Kidney (tissue), 13 donors: ENCODE measurements at regions not wholly inside any gene's neighbourhood (a gene's known extent, or its start where the extent isn't known, plus 50 kb on each side); places are given as distances from the start of the nearest gene placed in this dataset.

Experiments used
- DNase-seq, 5 donors: peaks; one replicate each; pipeline ENCODE4 v3.0.0-alpha.2; 2013 to 2020
- FAIRE-seq: peaks from 2 replicates; lab custom pipeline; 2012; peaks lifted over from hg19 to GRCh38; lab: Jason Lieb, UNC
- H3K27ac ChIP-seq, 2 donors: one replicate each; pipeline ENCODE4 v1.7.0; 2013; ENCODE audit warnings: low read depth in 2 of 2, low read length in 2 of 2, inconsistent platforms in 1 of 2
- H3K27me3 ChIP-seq: one replicate; pipeline ENCODE4 v1.7.1; 2013; ENCODE audit warnings: low read length, inconsistent platforms; ENCODE audit not compliant: control insufficient read depth, insufficient read depth
- H3K36me3 ChIP-seq, 3 donors: one replicate each; pipeline versions ENCODE4 v1.7.0 to v1.7.1; 2013; ENCODE audit warnings: low read length in 3 of 3, control low read depth in 1 of 3, inconsistent platforms in 1 of 3; ENCODE audit not compliant: insufficient read depth in 3 of 3, control insufficient read depth in 2 of 3
- H3K4me1 ChIP-seq, 3 donors: one replicate each; pipeline versions ENCODE4 v1.7.0 to v1.7.1; 2013; ENCODE audit warnings: low read length in 3 of 3, inconsistent platforms in 1 of 3, low read depth in 1 of 3; ENCODE audit not compliant: control insufficient read depth in 2 of 3, insufficient read depth in 2 of 3
- H3K4me3 ChIP-seq, 3 donors: one replicate each; pipeline versions ENCODE4 v1.7.0 to v1.8.1; 2013; ENCODE audit warnings: low read length in 3 of 3, control low read depth in 1 of 3, inconsistent platforms in 1 of 3
- H3K9ac ChIP-seq, 3 donors: one replicate each; pipeline versions ENCODE4 v1.7.0 to v1.7.1; 2013; ENCODE audit warnings: low read length in 3 of 3, control low read depth in 1 of 3, inconsistent platforms in 1 of 3
- H3K9me3 ChIP-seq, 3 donors: one replicate each; pipeline versions ENCODE4 v1.7.0 to v1.7.1; 2013; ENCODE audit warnings: low read length in 3 of 3, control low read depth in 1 of 3, inconsistent platforms in 1 of 3; ENCODE audit not compliant: control insufficient read depth in 2 of 3, insufficient read depth in 1 of 3
- CTCF ChIP-seq: IDR thresholded peaks from 3 replicates; pipeline ENCODE4 v1.5.1; 2012; ENCODE audit warnings: mild to moderate bottlenecking, moderate library complexity, borderline replicate concordance; ENCODE audit not compliant: insufficient read depth; ENCODE audit errors: extremely low read depth
- intact Hi-C: fragments of 100-400 bp; cut with DNase I; formaldehyde crosslinking; loops from one replicate; pipeline ENCODE4 v1.11.1; 2022
- donor health status: control.
- donor health status: control.
- donor health status: control.
- donor health status: control.
- donor health status: control.
- donor health status: DM: yes; HTN: yes; CAD: no.
- donor health status: Normal renal cell carcinoma (clear cell type).

GRCh38 chrX:17278961-17279360 is 96.0 kb upstream of the NHS start:
- intact Hi-C loops = no loop called here
- TF ChIP-seq CTCF = no peak
- no peak for FAIRE-seq
- DNase-seq = no peak
- no peaks in the 10 kb centered on the region for H3K27me3 ChIP-seq
- no peaks in the 10 kb centered on the region for H3K4me1 ChIP-seq
- no peak overlapping the region for H3K27ac ChIP-seq
- H3K36me3 ChIP-seq = no peaks in the 10 kb centered on the region
- no peak overlapping the region for H3K4me3 ChIP-seq
- H3K9ac ChIP-seq = no peak overlapping the region
- no peaks in the 10 kb centered on the region for H3K9me3 ChIP-seq

GRCh38 chrX:17285983-17286382 is 89.0 kb upstream of the NHS start:
- no peak for FAIRE-seq
- intact Hi-C loops = no loop called here

GRCh38 chrX:17291171-17291900 is 83.7 kb upstream of the NHS start:
- H3K36me3 ChIP-seq = no peaks in the 10 kb centered on the region
- no peak overlapping the region for H3K4me3 ChIP-seq
- H3K9me3 ChIP-seq = no peaks in the 10 kb centered on the region
- no peak overlapping the region for H3K9ac ChIP-seq
- H3K4me1 ChIP-seq = no peaks in the 10 kb centered on the region
- intact Hi-C loops = no loop called here
- FAIRE-seq (no peak), DNase-seq (peak in 1 of 5 donors; percentile 38)
- peaks cover 5% of the 10 kb centered on the region for H3K27me3 ChIP-seq
- TF ChIP-seq CTCF = no peak
- no peak overlapping the region for H3K27ac ChIP-seq

More at GRCh38 chrX:17285983-17286382, 89.0 kb upstream of the NHS start:
- Histone ChIP-seq H3K4me3 (no peak overlapping the region), H3K4me1 (no peaks in the 10 kb centered on the region), H3K27ac (no peak overlapping the region), H3K27me3 (peaks cover 3% of the 10 kb centered on the region), H3K9me3 (no peaks in the 10 kb centered on the region), H3K36me3 (no peaks in the 10 kb centered on the region), H3K9ac (no peak overlapping the region)
- DNase-seq = no peak
- TF ChIP-seq CTCF = no peak
